Suppressor macrophage treated with lipopolysaccharide for 1 hour (primary cell): ENCODE measurements at regions not wholly inside any gene's neighbourhood (a gene's known extent, or its start where the extent isn't known, plus 50 kb on each side); places are given as distances from the start of the nearest gene placed in this dataset.

ENCODE experiments used
- DNase-seq, 3 donors: peaks; one replicate each; pipeline ENCODE4 v3.0.0-alpha.2; 2020 to 2022

GRCh38 chr4:8754634-8755589, 116.7 kb downstream of the HMX1 start:
- DNase-seq, result no peak

GRCh38 chr4:8748236-8748575, 123.4 kb downstream of the HMX1 start:
- DNase-seq, result no peak

DNA sequence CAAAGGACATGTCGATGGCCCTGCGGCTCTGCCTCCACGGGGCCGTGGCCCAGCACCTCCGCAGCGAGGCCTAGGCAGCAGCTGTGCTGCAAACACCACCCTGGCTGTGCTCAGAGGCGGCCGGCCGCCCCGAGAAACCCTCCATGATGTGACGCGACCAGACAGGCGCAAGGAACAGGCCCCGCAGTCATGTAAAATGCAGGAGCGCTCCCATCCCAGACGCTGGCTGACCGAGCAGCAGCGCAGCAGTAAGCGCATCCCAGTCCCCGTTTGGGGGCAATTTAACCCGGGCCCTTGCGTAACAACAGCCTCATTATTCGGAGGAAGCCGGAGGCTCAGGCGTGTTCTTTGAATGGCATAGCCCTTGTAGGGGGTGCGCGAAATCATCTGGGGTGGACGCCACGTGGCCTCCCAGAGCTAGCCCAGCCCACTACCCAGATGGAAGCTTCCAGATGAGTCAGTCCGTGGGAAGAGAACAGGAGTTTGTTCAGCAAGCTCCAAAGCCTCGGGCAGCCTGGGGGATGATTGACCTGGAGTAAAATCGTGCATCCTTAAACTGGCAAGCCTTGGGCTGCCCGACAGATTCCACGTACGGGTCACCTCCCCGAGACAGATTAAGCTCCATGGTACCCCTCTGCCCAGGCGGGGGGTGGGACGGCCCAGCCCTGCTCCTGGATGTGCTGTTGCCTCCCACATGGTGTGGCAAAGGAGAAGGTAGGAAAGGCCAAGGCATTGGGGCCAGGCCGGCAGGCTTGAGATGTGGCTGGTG, 124.0 kb downstream of the HMX1 start:
- no peak for DNase-seq

DNA sequence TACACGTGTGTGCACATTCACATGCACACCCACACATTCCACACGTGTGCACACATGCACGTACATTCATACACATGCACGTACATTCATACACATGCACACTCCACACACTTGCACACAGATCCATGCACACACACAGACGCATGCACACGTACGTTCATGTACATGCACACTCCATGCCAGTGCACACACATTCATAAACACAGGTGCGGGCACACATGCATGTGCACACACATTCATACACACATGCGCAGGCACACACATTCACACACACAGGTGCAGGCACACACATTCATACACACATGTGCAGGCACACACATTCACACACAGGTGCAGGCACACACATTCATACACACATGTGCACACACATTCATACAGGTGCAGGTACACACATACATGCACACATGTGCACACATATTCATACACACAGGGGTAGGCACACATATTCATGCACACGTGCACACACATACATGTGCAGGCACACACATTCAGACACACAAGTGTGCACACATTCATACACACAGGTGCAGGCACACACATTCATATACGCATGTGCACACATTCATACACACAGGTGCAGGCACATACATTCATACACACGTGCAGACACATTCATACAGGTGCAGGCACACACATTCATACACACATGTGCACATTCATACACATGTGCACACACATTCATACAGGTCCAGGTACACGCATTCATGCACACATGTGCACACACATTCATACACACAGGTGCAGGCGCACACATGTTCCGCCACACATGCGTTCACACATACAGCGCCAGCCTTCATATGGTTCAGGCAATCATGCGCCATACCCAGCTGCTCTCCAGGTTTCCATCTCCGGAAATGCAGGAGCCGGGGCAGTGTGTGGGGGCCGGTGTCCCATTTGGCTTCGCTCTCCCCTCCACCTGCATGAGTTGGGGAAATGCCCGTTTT, 124.8 kb downstream of the HMX1 start:
- DNase-seq, result no peak

DNA sequence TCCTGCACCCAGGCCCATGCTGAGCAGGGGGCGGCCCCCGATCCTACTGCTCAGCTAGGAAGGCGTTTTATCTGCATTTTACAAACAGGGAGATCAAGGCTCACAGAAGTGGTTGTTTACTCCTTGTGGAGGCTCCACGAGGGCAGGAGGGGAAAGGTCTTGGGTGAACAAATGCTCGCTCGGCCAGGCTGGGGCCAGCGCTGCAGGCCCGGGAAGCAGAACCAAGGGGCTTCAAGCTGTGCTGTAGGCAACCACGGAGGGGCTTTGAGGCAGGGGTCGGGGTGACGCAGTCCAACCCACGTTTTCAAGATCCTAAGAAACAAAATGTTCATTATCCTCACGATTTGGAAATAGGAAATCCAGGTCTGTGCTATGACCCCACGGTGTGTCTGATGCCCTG, 125.8 kb downstream of the HMX1 start:
- DNase-seq, result no peak

DNA sequence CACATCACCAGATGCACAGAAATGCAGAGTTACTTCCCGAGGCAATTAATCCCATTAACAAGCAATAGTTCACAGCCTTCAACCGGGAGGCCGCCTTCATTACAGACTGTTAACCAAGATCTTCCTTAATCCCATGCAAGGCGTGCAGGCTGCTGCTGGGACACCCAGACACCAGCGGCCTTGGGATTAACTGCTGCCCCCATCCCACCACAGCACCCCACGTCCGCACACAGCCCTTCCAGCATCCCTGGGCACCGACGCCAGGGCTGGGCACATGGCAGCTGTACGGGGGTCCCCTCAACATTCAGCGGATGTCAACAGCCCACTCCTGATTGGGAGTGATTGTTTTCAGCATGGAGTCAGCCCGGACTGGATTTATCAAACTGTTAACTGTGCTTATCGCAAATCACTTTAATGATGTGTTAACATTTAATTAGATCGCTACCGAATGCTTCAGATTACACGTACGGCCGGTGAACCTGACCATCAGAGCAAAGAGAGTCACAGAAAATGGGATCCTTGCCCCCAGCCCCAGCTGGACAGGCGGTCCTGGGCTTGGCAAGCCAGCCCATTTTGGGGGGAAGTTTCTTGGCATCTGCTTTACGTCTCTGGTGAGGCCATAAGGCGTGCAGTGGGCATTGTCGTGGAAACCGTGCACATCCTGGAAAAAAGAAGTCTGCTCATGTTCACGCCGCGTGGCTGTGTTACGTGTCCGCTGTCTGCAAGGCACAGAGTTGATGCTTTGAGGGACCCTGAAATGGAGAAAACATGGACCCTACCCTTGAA, 126.4 kb downstream of the HMX1 start:
- no peak for DNase-seq

DNA sequence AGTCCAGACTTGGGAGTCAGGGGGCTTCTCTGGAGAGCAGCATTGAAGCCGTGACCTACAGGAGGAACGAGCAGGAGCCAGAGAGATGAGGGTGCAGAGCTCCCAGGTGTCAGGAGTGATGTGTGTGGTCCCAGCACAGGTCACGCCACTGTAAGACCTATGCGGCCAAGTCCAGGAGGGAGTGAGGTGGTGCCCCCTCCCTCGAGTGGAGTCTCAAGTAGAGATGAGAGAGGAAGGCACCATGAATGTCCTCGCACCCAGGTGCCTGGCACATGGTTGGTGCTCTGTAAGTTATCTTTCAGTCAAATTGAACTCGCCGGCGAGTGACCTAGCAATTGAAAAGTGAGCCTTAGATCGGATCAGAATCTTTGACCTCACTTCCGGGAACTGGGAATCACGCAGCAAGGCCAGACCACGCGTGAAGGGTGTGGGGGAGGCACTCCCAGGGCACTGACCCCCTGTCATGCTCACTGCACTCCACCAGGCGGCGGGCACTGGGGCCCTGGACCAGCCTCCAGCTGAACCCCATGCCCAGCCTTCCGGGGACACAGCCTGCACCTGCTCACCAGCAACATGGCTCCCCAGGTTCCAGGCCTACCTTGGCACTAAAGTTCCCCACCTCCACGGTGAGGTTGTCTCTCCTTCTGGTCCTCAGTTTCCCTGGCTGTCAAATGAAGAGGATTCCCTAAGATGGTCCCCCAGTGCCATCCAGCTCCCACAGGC, 127.4 kb downstream of the HMX1 start:
- DNase-seq, result no peak

- DNase-seq, result no peak
These were observed 129.1 kb downstream of the HMX1 start for GRCh38 chr4:8742546-8742945.

- DNase-seq, result no peak
These were observed 130.0 kb downstream of the HMX1 start for GRCh38 chr4:8741513-8742226.

DNA sequence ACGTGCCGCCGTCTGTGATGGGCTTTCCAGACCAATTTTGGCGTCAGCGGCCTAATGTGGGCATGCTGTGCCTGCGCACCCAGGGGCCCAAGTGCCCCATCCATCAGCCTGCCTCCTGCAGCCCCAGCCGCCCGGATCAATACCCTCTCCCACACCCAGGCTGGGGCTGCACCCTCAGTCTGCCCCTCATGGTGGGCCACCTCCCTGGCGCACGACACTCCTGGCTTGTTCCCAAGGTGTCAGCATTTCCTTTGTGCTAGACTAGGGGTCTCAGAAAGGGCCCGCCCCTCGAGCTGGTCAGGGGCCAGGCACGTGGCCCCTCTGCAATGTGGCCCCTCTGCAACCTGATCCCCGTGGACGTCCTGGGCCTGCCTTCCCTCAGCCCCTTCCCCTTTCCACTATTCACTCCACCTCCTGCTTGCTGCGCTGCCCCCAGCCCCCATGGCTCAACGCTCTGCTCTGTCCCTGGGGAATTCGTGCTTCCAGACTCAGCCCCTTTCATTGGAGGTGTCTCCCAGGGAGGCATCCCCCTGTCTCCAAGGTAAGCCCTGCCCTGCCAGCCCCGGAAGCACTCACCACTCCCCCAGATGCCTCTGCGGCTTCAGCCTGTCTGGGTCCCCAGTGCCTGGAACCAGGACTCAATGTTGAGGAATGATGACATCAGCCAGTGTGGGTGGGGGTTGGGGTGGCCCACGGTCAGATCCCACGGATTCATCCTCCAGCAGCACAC, 130.8 kb downstream of the HMX1 start:
- DNase-seq, result no peak

GRCh38 chr4:8739820-8740665, 131.6 kb downstream of the HMX1 start:
- DNase-seq, result no peak

DNA sequence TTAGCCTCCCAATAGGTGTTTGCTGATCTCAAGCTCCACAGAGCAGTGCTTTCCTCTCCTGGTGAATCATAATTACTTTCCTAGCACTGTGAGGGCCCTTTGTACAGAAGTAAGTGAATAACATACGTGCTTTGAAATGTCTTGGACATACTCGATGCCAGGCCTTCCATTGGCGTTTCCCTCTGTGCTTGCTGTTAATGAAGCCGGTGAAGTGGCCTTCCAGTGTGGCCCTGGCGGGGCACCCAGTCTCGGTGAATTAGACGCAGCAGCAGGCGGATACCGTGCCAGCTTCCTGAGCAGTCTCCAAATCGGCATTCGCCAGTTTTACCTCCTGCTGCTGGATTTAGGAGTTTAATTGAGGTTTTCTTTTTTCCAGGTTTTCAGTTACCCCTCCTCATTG, 132.3 kb downstream of the HMX1 start:
- DNase-seq, result no peak

DNA sequence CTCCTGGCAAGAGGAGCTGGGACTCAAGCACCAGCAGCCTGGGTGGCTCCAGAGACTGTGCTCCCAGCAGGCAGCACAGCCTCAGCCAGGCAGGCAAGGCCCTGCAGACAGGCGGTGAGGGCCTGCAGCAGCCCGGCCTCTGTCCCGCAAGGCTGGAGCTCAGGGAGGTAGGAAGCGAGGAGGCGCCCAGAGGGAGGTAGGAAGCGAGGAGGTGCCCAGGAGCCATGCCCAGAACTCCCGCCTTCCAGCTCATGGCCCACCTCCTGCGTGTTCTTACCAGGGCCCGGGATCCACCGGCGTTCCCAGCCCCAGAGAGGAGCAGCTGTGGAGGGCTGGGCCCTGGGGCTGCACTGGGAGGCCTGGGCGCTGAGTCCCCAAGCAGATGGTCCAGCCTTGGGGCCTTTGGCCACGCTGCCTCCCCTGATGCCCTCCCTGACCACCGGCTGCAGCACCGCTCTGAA, 133.1 kb downstream of the HMX1 start:
- no peak for DNase-seq

DNA sequence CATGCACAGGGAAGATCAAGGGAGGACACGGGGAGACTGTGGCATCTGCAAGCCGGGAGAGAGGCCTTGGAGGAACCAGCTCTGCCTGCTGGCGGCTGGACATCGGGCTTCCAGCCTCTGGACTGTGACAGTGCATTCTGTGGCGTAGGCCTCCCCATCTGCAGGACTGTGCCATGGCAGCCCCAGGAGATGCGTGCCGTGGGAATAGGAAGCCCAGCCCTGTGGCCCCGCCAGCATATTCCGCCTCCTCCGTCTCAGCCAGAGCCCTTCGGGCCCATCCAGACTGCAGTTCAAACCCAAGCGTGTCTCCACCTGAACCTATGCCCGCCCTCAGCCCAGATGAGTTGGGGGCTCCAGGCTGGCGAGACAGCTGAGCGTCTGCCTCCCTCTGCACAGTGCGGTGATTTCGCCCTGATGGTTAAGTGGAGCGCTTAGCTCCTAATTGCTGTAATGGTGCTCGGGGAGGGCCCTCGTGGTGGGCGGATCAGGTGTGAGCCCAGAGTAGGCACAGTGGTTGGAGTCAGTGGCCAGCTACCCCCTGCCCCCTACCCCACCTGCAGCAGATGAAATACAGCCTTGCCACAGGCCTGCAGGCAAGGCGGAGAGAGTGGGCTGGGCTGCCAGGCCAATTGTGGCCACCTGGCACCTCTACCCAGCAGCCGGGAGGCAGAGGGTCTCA, 133.9 kb downstream of the HMX1 start:
- no peak for DNase-seq

DNA sequence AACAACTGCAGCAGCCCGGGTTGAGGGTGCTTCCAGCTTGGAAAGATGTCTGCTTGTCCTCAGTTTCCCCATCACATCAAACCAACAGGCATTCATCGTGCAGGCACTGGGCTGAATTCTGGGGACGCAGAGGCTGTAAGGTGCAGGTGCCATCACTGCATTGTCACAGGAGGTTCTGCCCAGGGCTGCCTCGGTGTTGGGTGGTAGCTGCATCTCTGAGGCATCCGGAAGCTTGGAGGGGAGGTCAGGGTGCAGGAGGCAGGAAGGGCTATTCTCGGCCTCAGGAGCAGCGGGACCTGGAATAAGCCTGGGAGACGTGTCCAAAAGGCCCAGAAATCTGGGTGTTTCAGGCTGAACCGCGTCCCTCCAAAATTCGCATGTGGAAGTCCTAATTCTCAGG, 134.6 kb downstream of the HMX1 start:
- DNase-seq, result no peak

GRCh38 chr4:8736090-8736825, 135.4 kb downstream of the HMX1 start:
- DNase-seq, result peak; percentile 15 to 48 (median 31)

DNA sequence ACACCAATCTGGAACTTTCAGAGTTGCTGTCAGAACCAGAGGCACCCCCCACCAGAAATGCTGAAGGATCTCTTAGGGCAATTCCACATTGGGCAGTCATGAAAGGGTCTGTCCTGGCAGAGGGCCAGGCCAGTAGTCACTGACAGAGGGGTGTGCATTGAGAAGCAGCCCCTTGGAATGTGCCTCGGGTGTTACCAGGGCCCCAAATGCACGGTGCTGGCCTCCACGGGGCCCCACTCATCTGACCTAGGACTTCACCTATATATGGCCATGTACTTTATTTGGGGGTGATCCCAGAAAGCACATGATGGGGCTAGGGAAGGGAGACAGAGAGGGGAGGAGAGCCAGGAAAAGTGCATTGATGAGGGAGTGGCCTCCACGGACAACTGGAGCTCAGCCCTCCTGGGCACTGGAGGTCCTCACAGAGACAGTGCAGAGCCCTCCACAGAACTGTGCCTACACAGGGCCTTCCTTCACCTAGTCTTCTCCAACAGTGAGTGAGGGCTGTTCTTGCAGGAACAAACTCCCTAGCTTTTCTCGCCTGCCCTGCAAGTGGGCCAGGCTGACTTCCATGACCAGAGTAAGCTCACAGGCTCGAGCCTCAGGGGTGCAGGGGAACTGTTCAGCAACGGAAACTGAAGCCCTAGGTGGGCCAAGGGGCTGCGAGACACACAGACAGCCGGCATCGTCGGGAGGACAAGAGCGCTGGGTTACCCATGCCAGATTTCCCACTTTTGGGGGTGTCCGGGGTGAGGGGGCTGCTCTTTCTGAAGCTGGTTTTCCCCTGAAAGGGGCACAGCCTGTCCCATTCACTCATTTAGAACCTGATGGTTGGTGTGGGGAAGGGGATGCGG, 136.2 kb downstream of the HMX1 start:
- no peak for DNase-seq
